ENCODE measurements at regions not wholly inside any gene's neighbourhood (a gene's known extent, or its start where the extent isn't known, plus 50 kb on each side); places are given as distances from the start of the nearest gene placed in this dataset.

GRCh38 chr18:68623342-68623741 lies 91.6 kb downstream of the TMX3 start:
- no peak for DNase-seq

- DNase-seq: no peak
These were observed 103.6 kb downstream of the TMX3 start for GRCh38 chr18:68611311-68611710.

- DNase-seq: no peak
These were observed 105.9 kb downstream of the TMX3 start for GRCh38 chr18:68608851-68609490.

GRCh38 chr18:68607852-68608251 lies 107.1 kb downstream of the TMX3 start:
- no peak for DNase-seq

- DNase-seq: no peak
These were observed 110.7 kb downstream of the TMX3 start for GRCh38 chr18:68604256-68604655.

- DNase-seq: no peak
These were observed 118.9 kb downstream of the TMX3 start for GRCh38 chr18:68596016-68596415.

GRCh38 chr18:68588169-68588568 lies 126.7 kb downstream of the TMX3 start:
- no peak for DNase-seq

- DNase-seq: no peak
These were observed 131.2 kb downstream of the TMX3 start for GRCh38 chr18:68583685-68584084.

- DNase-seq: no peak
These were observed 140.6 kb downstream of the TMX3 start for GRCh38 chr18:68574311-68574710.

GRCh38 chr18:68569936-68570335 lies 145.0 kb downstream of the TMX3 start:
- no peak for DNase-seq

GRCh38 chr18:68568364-68569155 lies 146.3 kb downstream of the TMX3 start:
- no peak for DNase-seq

GRCh38 chr18:68566991-68567390 lies 147.9 kb downstream of the TMX3 start:
- DNase-seq: no peak

GRCh38 chr18:68564961-68565360 lies 149.9 kb downstream of the TMX3 start:
- DNase-seq: no peak

GRCh38 chr18:68564351-68564750 lies 150.6 kb downstream of the TMX3 start:
- DNase-seq: no peak

- no peak for DNase-seq
These were observed 154.8 kb downstream of the TMX3 start for GRCh38 chr18:68560128-68560527.

- DNase-seq: no peak
These were observed 157.7 kb downstream of the TMX3 start for GRCh38 chr18:68557183-68557582.

GRCh38 chr18:68555879-68556301 lies 159.0 kb downstream of the TMX3 start:
- no peak for DNase-seq

GRCh38 chr18:68548904-68549870 lies 165.7 kb downstream of the TMX3 start:
- no peak for DNase-seq

GRCh38 chr18:68543344-68543743 lies 171.6 kb downstream of the TMX3 start:
- DNase-seq: no peak

GRCh38 chr18:68542846-68543245 lies 172.1 kb downstream of the TMX3 start:
- no peak for DNase-seq

- DNase-seq: no peak
These were observed 181.3 kb downstream of the TMX3 start for GRCh38 chr18:68533641-68534040.

GRCh38 chr18:68532328-68532885 lies 182.5 kb downstream of the TMX3 start:
- DNase-seq: no peak

GRCh38 chr18:68525091-68525490 lies 189.8 kb downstream of the TMX3 start:
- no peak for DNase-seq
